GM12874 (cell line): ENCODE measurements at regions not wholly inside any gene's neighbourhood (a gene's known extent, or its start where the extent isn't known, plus 50 kb on each side); places are given as distances from the start of the nearest gene placed in this dataset.

Source experiments
- CTCF ChIP-seq: IDR thresholded peaks from 2 replicates; pipeline ENCODE4 v1.5.1; 2011; ENCODE audit warnings: low read depth, mild to moderate bottlenecking, control low read depth, low read length, moderate library complexity; ENCODE audit not compliant: insufficient read depth

- no peak for TF ChIP-seq CTCF
Measured at GRCh38 chr12:113697651-113698509, 226.2 kb upstream of the LHX5 start.

GRCh38 chr12:113697104-113697503, 225.4 kb upstream of the LHX5 start:
- TF ChIP-seq CTCF: no peak

- TF ChIP-seq CTCF: no peak
Measured at GRCh38 chr12:113693693-113694092, 222.0 kb upstream of the LHX5 start.

GRCh38 chr12:113689047-113689610, 217.5 kb upstream of the LHX5 start:
- no peak for TF ChIP-seq CTCF

GRCh38 chr12:113688313-113688712, 216.6 kb upstream of the LHX5 start:
- no peak for TF ChIP-seq CTCF

GRCh38 chr12:113684908-113685782, 213.5 kb upstream of the LHX5 start:
- TF ChIP-seq CTCF: no peak
